DMS 273 treated with DMSO at 0.1 percent for 48 hours (cell line): ENCODE measurements at regions not wholly inside any gene's neighbourhood (a gene's known extent, or its start where the extent isn't known, plus 50 kb on each side); places are given as distances from the start of the nearest gene placed in this dataset.
A peak's percentile ranks its signal among the peaks of the same experiment; 100 is the strongest.

Experiments
- DNase-seq: peaks from one replicate; lab custom pipeline; 2025; lab: John Stamatoyannopoulos, UW

DNA sequence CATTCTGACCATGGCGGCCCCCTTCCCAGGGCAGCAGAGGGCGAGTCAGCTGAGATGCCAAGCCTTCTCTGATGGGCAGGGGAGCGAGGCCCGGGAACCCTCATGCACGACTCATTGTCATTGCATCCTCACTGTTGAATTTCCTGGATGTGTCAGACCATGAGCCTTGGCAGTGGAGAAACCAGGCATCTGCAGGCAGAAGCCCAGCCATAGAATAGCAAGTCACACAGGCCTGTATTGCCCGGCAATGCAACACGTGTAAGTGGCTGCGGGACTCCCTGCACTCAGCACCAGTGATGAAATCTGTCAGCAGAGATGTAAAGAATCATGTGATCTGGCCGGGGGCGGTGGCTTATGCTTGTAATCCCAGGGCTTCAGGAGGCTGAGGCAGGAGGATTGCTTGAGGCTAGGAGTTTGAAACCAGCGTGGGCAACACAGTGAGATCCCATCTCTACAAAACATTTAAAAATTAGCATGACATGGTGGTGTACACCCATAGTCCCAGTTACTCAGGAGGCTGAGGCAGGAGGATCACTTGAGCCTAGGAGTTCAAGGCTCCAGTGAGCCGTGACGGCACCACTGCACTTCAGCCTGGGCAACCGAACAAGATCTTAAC, 199.7 kb downstream of the KATNAL1 start:
- DNase-seq: no peak

DNA sequence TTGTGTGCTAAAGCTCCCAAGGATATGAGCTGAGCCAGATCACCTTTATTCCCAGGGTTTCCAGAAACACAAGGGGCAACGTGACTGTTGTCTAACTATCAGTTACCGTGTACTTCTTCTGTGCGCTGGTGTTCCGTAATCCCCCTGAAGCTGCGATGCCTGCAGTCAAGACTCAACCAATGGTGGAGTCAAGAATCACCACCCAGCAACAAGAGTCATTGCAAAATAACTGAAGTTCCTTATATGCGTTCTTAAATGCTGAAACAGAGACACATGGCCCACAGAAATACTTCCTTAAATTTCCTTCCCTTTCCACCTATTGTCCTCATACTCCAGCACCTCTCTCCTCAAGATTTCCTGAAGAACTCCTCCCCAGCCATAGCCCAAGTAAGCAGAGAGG, 200.2 kb downstream of the KATNAL1 start:
- DNase-seq: no peak

- no peak for DNase-seq
Observed at GRCh38 chr13:30105381-30105780, 202.0 kb downstream of the KATNAL1 start.

- DNase-seq: no peak
Observed at GRCh38 chr13:30103161-30103840, 204.1 kb downstream of the KATNAL1 start.

DNA sequence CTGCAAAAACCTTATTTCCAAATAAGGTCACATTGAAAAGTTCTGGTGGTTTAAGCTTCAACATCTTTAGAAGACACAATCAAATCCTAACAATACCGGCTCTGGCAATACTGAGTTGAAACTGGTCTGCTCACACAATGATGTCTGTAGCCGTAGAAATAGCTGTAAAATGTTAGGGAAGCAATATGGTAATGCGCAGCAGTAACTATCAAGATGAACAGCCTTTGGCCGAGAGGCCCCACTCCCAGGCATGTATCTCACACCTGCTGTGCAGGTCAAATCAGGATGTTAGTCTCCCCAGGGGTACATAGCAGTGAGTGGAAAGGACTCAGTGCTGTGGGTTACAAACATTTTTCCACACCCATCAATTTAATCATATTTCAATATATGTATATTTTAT, 207.1 kb downstream of the KATNAL1 start:
- no peak for DNase-seq

DNA sequence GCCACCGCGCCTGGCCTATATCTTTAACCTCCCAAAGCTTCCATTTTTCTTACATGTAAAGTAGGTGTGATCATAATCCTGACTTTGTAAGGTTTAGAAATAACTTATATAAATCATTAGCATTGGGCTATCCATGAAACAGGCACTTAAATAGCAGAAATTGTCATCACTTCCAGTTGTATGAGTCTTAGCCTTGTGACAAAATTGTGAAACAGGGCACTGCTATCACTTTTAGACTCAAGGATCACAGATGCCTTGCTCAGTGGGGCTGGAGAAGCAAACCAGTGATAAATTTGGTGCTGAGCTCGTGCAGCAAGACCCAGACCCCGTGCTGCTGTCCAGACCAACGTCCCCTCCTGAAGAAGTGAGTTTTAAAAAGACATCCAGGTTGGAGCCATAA, 209.7 kb downstream of the KATNAL1 start:
- no peak for DNase-seq

DNA sequence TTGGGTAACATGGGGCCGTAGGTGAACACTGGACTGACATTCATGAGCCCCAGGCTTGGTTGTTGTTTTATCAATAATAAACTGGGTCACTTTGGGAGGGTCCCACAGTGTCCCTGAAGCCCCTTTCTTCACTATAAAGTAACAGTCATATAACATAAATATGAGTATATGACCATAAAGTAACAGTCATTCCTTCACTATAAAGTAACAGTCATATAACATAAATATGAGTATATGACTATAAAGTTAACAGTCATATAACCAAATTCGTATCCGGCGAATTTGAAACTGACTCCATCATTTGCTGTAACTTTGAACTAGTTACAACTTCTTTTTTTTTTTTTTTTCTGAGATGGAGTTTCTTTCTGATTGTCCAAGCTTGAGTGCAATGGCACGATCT, 210.3 kb downstream of the KATNAL1 start:
- DNase-seq: no peak

DNA sequence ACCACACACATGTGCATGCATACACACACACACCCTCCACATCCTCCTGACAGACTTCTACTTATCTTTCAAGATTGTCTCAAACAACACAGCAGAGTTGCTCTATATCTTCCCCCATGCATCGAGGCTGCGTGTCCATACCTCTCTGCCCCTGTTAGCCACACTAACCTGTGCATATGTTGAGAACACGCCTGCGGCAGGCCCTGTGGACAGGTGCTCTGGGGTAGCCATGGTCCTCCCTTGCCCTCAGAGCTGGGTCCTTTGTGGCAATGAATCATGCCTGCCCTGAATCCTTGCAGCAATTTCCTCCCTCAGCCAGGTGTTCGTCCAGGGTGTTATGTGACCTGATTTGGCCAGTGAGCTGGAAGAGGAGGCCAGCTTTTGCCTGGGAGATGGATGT, 213.3 kb downstream of the KATNAL1 start:
- no peak for DNase-seq

- DNase-seq: no peak
Observed at GRCh38 chr13:30093236-30093635, 214.1 kb downstream of the KATNAL1 start.

GRCh38 chr13:30091691-30092090, 215.7 kb downstream of the KATNAL1 start:
- no peak for DNase-seq

DNA sequence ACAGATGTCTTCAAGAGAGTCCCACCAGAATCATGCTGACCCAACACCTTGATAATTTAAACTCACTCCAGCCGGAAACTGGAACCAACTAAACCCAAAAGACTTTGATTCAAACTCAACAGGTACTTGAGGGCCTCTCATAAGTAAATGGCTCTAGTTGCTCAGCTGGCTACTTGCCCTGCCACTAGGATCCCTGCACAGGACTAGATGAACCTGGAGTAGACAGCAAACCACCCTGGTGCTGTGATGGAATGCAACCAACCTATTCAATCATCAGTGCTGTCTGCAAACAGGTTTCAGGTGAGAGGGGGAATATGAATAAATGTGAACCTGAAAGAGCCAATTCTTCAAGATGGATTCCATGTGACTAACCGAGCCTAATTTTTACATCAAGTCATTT, 216.3 kb downstream of the KATNAL1 start:
- no peak for DNase-seq

- peak; percentile 93 for DNase-seq
Observed at GRCh38 chr13:30088312-30088855, 219.0 kb downstream of the KATNAL1 start.

GRCh38 chr13:30085087-30085486, 222.3 kb downstream of the KATNAL1 start:
- DNase-seq: no peak

DNA sequence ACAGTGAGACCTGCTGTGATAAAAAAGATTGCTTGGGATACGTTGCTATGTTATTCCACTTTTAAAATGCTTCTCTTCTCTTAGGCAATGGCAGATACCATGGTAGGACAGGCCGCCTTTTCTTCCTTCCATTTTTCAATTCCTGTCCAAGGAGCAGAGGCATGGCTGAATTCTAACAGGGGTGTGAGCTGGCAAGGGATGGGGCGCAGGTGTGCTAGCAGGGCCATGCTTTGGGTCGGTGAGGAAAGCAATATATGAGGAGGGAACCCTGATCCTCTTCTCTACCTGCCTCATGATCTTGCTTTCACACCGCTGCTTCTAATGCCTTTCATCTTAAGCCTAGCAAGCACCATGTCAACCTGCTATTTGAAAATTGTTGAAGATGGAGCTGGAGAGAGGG, 225.0 kb downstream of the KATNAL1 start:
- DNase-seq: no peak

GRCh38 chr13:30081331-30081730, 226.0 kb downstream of the KATNAL1 start:
- DNase-seq: no peak

GRCh38 chr13:30079501-30079900, 227.8 kb downstream of the KATNAL1 start:
- no peak for DNase-seq

DNA sequence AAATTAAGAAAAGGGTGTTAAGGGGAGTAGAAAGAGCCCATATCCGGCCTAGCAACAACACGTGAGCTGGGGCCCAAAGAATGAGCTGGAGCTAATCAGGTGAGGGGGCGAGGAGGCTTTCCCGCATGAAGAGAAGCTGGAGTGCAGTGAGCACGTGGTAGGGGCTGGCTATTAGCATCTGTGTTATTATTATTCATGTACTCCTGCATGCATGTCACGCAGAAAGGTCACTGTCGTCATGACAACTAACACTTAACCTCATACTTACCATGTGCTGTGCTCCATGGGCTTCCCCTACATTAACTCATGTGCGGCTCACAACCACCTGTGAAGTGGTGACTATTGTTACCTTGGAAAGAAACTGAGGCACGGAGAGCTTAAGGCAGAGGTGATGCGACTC, 227.6 kb upstream of the UBL3 start:
- no peak for DNase-seq

DNA sequence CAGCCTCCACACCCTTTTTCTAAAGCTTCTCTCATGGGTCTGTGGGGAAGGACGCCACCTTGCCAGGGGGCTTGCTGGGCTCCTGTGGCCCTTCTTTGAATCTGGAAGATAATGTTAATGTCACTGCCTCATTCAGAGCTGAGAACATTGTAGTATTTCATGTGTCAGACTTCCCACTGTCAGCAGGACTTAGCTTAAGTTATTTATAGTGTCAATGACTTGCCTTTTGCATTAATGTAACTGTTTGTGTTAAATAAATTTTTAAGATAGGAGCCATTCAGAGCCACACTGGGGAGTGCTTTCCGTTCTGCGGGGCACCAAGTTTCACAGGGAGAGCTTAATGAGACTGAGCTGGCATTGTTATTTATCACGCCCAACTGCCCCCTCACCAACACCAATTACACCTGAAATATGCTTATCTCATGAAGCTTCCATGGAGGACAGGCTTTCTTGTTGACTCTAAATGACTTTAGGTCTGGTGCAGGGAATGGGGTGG, 226.9 kb upstream of the UBL3 start:
- no peak for DNase-seq

- no peak for DNase-seq
Observed at GRCh38 chr13:30074955-30075614, 224.7 kb upstream of the UBL3 start.

- DNase-seq: no peak
Observed at GRCh38 chr13:30074431-30074830, 224.0 kb upstream of the UBL3 start.

GRCh38 chr13:30072818-30073186, 222.4 kb upstream of the UBL3 start:
- DNase-seq: no peak

- no peak for DNase-seq
Observed at GRCh38 chr13:30071969-30072817, 221.8 kb upstream of the UBL3 start.
